GM12878 (cell line): ENCODE measurements at regions not wholly inside any gene's neighbourhood (a gene's known extent, or its start where the extent isn't known, plus 50 kb on each side); places are given as distances from the start of the nearest gene placed in this dataset.

Experiments
- ATF2 ChIP-seq: IDR thresholded peaks from 2 replicates; pipeline ENCODE4 v1.6.1; 2012; ENCODE audit warnings: low read length, inconsistent platforms
- CEBPB ChIP-seq, 2 experiments: fragments of 150-350 bp in 1 of 2; IDR thresholded peaks; 2 replicates each; pipeline ENCODE4 v1.6.1; 2012 to 2014; ENCODE audit warnings: low read depth in 2 of 2, low read length in 2 of 2, borderline replicate concordance in 1 of 2, inconsistent platforms in 1 of 2
- CHD1 ChIP-seq: IDR thresholded peaks from 2 replicates; pipeline ENCODE4 v1.6.1; 2012; ENCODE audit warnings: low read depth, low read length, improper control_type of control experiment
- EGR1 ChIP-seq, 2 experiments: IDR thresholded peaks; 1 replicate in 1 of 2; 2 replicates in 1 of 2; pipeline ENCODE4 v1.6.1; 2011 to 2012; ENCODE audit warnings: low read depth in 2 of 2, low read length in 2 of 2, borderline replicate concordance in 1 of 2, mild to moderate bottlenecking in 1 of 2, moderate library complexity in 1 of 2
- EZH2 ChIP-seq: IDR thresholded peaks from 2 replicates; pipeline ENCODE4 v1.6.1; 2012; ENCODE audit warnings: low read depth, mild to moderate bottlenecking, control low read depth, inconsistent platforms, low read length, borderline replicate concordance; ENCODE audit not compliant: control insufficient read depth
- FOXM1 ChIP-seq: IDR thresholded peaks from 2 replicates; pipeline ENCODE4 v1.6.1; 2012; ENCODE audit warnings: low read depth, mild to moderate bottlenecking, inconsistent platforms, low read length, moderate library complexity
- JUND ChIP-seq: IDR thresholded peaks from 2 replicates; pipeline ENCODE4 v1.6.1; 2012; ENCODE audit warnings: low read depth, mild to moderate bottlenecking, low read length, improper control_type of control experiment, moderate library complexity
- PKNOX1 ChIP-seq: fragments of 450-650 bp; IDR thresholded peaks from 2 replicates; pipeline ENCODE4 v1.6.1; 2016; ENCODE audit warnings: mild to moderate bottlenecking
- POLR2AphosphoS5 ChIP-seq: IDR thresholded peaks from 2 replicates; pipeline ENCODE4 v1.6.1; 2011; ENCODE audit warnings: mild to moderate bottlenecking, low read length, inconsistent platforms
- RBBP5 ChIP-seq: fragments of 200-600 bp; sonication (generic); conservative IDR thresholded peaks from 2 replicates; pipeline ENCODE4 v1.6.1; 2016
- TF ChIP-seq, protein P1 (sequence below), 3 experiments: IDR thresholded peaks in 2 of 3; conservative IDR thresholded peaks in 1 of 3; 2 replicates each; pipeline ENCODE4 v1.5.1; 2011; ENCODE audit warnings: low read depth in 3 of 3, low read length in 3 of 3, mild to moderate bottlenecking in 3 of 3, control low read depth in 2 of 3, moderate library complexity in 2 of 3, inconsistent platforms in 1 of 3, mixed read lengths in 1 of 3; ENCODE audit not compliant: control insufficient read depth in 2 of 3, insufficient read depth in 1 of 3; ENCODE audit errors: extremely low read depth in 1 of 3

DNA sequence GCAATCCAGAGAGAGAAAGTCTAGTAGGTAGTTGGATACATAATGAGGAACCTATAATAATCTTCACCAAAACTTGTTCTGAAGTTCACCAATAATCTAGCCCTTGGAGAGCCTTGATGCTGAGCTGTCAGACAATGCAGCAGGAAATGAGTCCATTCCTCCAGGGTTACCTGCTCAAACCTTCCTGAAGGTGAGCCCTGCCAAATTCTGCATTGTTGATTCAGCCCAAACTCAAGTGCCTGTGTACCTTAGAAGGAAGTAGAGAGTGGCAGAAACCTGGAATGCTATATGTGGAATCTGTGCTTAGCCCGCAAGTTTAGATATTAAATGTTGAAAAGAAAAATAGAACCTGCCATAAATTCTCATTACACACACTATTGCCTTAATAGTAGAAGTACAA, 77.4 kb upstream of the SPON1 start:
- TF ChIP-seq EZH2 (no peak), EGR1 (IDR thresholded peaks at IDR 0.05; ENCODE audit: borderline replicate concordance in 1 of 2, low read depth in 2 of 2, low read length in 2 of 2) (no peak), CHD1 (no peak), ATF2 (no peak), FOXM1 (no peak), RBBP5 (no peak), POLR2AphosphoS5 (no peak), PKNOX1 (no peak), JUND (no peak), CEBPB (IDR thresholded peaks at IDR 0.05; ENCODE audit: borderline replicate concordance in 1 of 2, low read depth in 2 of 2, low read length in 2 of 2) (no peak)
- TF ChIP-seq, protein P1, sequence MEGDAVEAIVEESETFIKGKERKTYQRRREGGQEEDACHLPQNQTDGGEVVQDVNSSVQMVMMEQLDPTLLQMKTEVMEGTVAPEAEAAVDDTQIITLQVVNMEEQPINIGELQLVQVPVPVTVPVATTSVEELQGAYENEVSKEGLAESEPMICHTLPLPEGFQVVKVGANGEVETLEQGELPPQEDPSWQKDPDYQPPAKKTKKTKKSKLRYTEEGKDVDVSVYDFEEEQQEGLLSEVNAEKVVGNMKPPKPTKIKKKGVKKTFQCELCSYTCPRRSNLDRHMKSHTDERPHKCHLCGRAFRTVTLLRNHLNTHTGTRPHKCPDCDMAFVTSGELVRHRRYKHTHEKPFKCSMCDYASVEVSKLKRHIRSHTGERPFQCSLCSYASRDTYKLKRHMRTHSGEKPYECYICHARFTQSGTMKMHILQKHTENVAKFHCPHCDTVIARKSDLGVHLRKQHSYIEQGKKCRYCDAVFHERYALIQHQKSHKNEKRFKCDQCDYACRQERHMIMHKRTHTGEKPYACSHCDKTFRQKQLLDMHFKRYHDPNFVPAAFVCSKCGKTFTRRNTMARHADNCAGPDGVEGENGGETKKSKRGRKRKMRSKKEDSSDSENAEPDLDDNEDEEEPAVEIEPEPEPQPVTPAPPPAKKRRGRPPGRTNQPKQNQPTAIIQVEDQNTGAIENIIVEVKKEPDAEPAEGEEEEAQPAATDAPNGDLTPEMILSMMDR (IDR thresholded peaks at IDR 0.05 in 2 of 3, conservative IDR thresholded peaks at IDR 0.05 in 1 of 3; ENCODE audit: control insufficient read depth in 2 of 3, extremely low read depth in 1 of 3, insufficient read depth in 1 of 3, low read depth in 3 of 3, low read length in 3 of 3): no peak
